HepG2 (cell line): ENCODE measurements at regions not wholly inside any gene's neighbourhood (a gene's known extent, or its start where the extent isn't known, plus 50 kb on each side); places are given as distances from the start of the nearest gene placed in this dataset.

ENCODE experiments used
- ATAC-seq: fragments of 200-7000 bp; cut with Tn5 transposase; 3 replicates; pipeline ENCODE4 v1.9.1; 2020; ENCODE audit warnings: mild to moderate bottlenecking, moderate library complexity
- BruUV-seq: library from RNA; stranded (reverse); fragments of 400-500 nt; replicated peaks from 2 replicates; lab custom pipeline; 2021; lab: Mats Ljungman, UMichigan
- CTCF ChIA-PET: fragments of 300-600 bp; formaldehyde crosslinking; extraction: SDS; loops from one replicate; lab custom pipeline; 2021; ENCODE audit warnings: low total read pairs, inconsistent platforms, low intra/inter-chr PET ratio; lab: Yijun Ruan, JAX
- POLR2A ChIA-PET: fragments of 350-600 bp; sonication (Branson Sonifier 250); formaldehyde crosslinking; loops from one replicate; lab custom pipeline; 2020; ENCODE audit warnings: antibody characterized with exemption, inconsistent platforms; lab: Yijun Ruan, JAX
- DNase-seq: peaks from one replicate; pipeline ENCODE4 v3.0.0-alpha.2; 2015; ENCODE audit warnings: low spot score
- FAIRE-seq: peaks from 3 replicates; lab custom pipeline; 2011; peaks lifted over from hg19 to GRCh38; lab: Jason Lieb, UNC
- H2AFZ ChIP-seq: one replicate; pipeline ENCODE4 v1.6.1; 2011; ENCODE audit warnings: low read length, inconsistent platforms
- H3K27ac ChIP-seq: fragments of 300-600 bp; 3 replicates; pipeline ENCODE4 v1.8.0; 2011; ENCODE audit warnings: mixed run types, mild to moderate bottlenecking, mixed read lengths, low read length, inconsistent platforms; ENCODE audit not compliant: insufficient read depth; ENCODE audit errors: extremely low read length
- H3K27me3 ChIP-seq, 2 experiments: fragments of 200-600 bp in 1 of 2; 2 replicates in 1 of 2; 3 replicates in 1 of 2; pipeline versions ENCODE4 v1.6.0 to v1.8.0; 2011; ENCODE audit warnings: low read length in 2 of 2, mild to moderate bottlenecking in 2 of 2, moderate library complexity in 2 of 2, inconsistent platforms in 1 of 2; ENCODE audit not compliant: insufficient read depth in 2 of 2, control insufficient read depth in 1 of 2
- H3K36me3 ChIP-seq, 2 experiments: fragments of 200-600 bp in 1 of 2; replicated peaks in 1 of 2; 2 replicates in 1 of 2; 3 replicates in 1 of 2; pipeline versions ENCODE4 v1.5.1 to v1.8.0; 2011; ENCODE audit warnings: low read length in 2 of 2, inconsistent platforms in 1 of 2; ENCODE audit not compliant: insufficient read depth in 2 of 2, control insufficient read depth in 1 of 2
- H3K4me1 ChIP-seq: 2 replicates; pipeline ENCODE4 v1.5.1; 2012; ENCODE audit warnings: low read length, inconsistent platforms; ENCODE audit not compliant: insufficient read depth
- H3K4me2 ChIP-seq: 2 replicates; pipeline ENCODE4 v1.6.0; 2011; ENCODE audit warnings: low read depth, low read length, inconsistent platforms
- H3K4me3 ChIP-seq, 3 experiments: fragments of 200-600 bp in 1 of 3; sonication (generic), shearing (Covaris generic) in 1 of 3; replicated peaks in 1 of 3; 2 replicates each; pipeline ENCODE4 v1.5.1; 2011 to 2016; ENCODE audit warnings: low read length in 3 of 3, inconsistent platforms in 2 of 3, low read depth in 2 of 3, mild to moderate bottlenecking in 2 of 3, control low read depth in 1 of 3, mixed read lengths in 1 of 3; ENCODE audit not compliant: insufficient read depth in 1 of 3
- H3K79me2 ChIP-seq: one replicate; pipeline ENCODE4 v1.6.1; 2011; ENCODE audit warnings: low read length, inconsistent platforms; ENCODE audit not compliant: insufficient read depth
- H3K9ac ChIP-seq: 2 replicates; pipeline ENCODE4 v1.6.0; 2011; ENCODE audit warnings: mild to moderate bottlenecking, low read depth, low read length, inconsistent platforms; ENCODE audit not compliant: insufficient read depth
- H3K9me3 ChIP-seq: 2 replicates; pipeline ENCODE4 v1.5.1; 2012; ENCODE audit warnings: mild to moderate bottlenecking, low read length
- H4K20me1 ChIP-seq: 2 replicates; pipeline ENCODE4 v1.6.0; 2011; ENCODE audit warnings: inconsistent platforms, mild to moderate bottlenecking, low read length, moderate library complexity; ENCODE audit not compliant: insufficient read depth
- ARNT ChIP-seq: fragments of 450-650 bp; IDR thresholded peaks from 2 replicates; pipeline ENCODE4 v1.6.1; 2017
- CHCHD3 ChIP-seq: sonication (generic); formaldehyde crosslinking; IDR thresholded peaks from 2 replicates; pipeline ENCODE4 v1.8.0; 2022; ENCODE audit warnings: mild to moderate bottlenecking, missing genetic modification reagents, moderate library complexity
- GATAD2A ChIP-seq: IDR thresholded peaks from 2 replicates; pipeline ENCODE4 v1.6.1; 2016
- NFRKB ChIP-seq: fragments of 450-650 bp; IDR thresholded peaks from 2 replicates; pipeline ENCODE4 v1.6.1; 2017
- ZFP36L1 ChIP-seq: sonication (generic); formaldehyde crosslinking; IDR thresholded peaks from 2 replicates; pipeline ENCODE4 v1.8.0; 2022; ENCODE audit warnings: mild to moderate bottlenecking, missing genetic modification reagents, moderate library complexity
- WGBS: methylation state at CpG from one replicate; pipeline ENCODE4 v1.1.6; 2017; ENCODE audit warnings: low lambda C conversion rate; 5-methylcytosine and 5-hydroxymethylcytosine counted together
- in situ Hi-C: cut with HindIII; loops from 2 replicates; pipeline ENCODE4 v1.10.0; 2017; ENCODE audit warnings: low pct_unique_long_range_greater_than_20kb; ENCODE audit not compliant: extremely low pct_ligation_motif_present
- intact Hi-C: fragments of 100-400 bp; cut with micrococcal nuclease; formaldehyde crosslinking; loops from one replicate; pipeline ENCODE4 v1.10.0; 2022; ENCODE audit not compliant: unreplicated experiment
- TF ChIP-seq, protein P1 (sequence below): sonication (generic); formaldehyde crosslinking; IDR thresholded peaks from 2 replicates; pipeline ENCODE4 v1.9.0; 2021; ENCODE audit warnings: mild to moderate bottlenecking, missing genetic modification reagents
- TF ChIP-seq, protein P2 (sequence below): sonication (generic); formaldehyde crosslinking; IDR thresholded peaks from 2 replicates; pipeline ENCODE4 v1.4.0; 2020; ENCODE audit warnings: missing genetic modification reagents

DNA sequence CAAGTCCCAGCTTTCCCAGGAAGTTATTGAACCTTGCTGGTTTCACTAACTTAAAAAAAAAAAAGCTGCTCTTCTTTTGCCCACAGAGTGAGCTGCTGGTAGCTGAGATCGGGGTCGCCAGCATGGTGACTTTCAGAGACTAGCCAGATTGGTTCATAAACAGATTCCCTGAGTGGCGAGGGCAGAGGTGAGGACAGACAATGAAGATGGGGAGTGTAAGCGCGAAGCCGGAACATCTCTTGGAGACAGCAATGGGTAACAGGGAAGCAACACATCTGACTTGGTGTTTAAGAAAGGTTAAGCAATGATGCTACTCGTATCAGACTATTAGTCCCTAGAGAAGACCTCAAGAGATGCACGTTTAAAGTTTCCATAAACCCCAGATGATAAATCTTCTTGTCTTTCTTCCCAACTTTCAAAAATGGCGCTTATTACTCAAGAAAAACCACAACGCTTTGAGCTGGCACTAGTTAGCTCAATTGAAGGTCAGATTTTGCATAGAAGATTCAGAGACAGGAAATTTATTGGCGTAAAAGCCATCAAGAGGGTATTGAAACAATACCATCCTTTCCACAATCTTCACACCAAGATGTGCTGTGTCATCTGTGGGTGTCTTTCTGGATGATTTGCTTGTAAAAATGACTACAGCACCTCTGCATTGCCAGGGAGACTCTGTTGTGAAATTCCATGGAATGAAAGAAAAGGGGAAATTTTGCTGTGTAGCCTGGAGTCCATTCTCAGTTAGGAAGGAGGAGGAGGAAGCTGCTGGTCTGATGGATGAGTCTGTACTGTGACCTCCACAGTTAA is 193.1 kb upstream of the CXCR4 start:
- POLR2A ChIA-PET: no interaction called here
- 32% methylated on average over 11 of the region's 11 CpGs for WGBS

More for the DNA sequence above, 193.1 kb upstream of the CXCR4 start:
- ATAC-seq (no peak), DNase-seq (no peak), FAIRE-seq (no peak)
- Histone ChIP-seq H3K4me3 (no peak overlapping the region), H3K9me3 (no peaks in the 10 kb centered on the region), H3K4me2 (no peak overlapping the region), H3K36me3 (no peaks in the 10 kb centered on the region), H3K27ac (no peak overlapping the region), H3K27me3 (no peaks in the 10 kb centered on the region), H3K79me2 (no peaks in the 10 kb centered on the region), H4K20me1 (no peaks in the 10 kb centered on the region), H2AFZ (no peak overlapping the region), H3K4me1 (no peaks in the 10 kb centered on the region), H3K9ac (no peak overlapping the region)
- CTCF ChIA-PET: no interaction called here
- in situ Hi-C loops: no loop called here
- BruUV-seq: no TSS peak
- no peak for TF ChIP-seq CHCHD3 (CRISPR knock-in tag)
- TF ChIP-seq ZFP36L1 (CRISPR knock-in tag): no peak
- no peak for TF ChIP-seq GATAD2A (CRISPR knock-in tag)
- TF ChIP-seq NFRKB: no peak
- TF ChIP-seq ARNT: no peak
- TF ChIP-seq, protein P1, sequence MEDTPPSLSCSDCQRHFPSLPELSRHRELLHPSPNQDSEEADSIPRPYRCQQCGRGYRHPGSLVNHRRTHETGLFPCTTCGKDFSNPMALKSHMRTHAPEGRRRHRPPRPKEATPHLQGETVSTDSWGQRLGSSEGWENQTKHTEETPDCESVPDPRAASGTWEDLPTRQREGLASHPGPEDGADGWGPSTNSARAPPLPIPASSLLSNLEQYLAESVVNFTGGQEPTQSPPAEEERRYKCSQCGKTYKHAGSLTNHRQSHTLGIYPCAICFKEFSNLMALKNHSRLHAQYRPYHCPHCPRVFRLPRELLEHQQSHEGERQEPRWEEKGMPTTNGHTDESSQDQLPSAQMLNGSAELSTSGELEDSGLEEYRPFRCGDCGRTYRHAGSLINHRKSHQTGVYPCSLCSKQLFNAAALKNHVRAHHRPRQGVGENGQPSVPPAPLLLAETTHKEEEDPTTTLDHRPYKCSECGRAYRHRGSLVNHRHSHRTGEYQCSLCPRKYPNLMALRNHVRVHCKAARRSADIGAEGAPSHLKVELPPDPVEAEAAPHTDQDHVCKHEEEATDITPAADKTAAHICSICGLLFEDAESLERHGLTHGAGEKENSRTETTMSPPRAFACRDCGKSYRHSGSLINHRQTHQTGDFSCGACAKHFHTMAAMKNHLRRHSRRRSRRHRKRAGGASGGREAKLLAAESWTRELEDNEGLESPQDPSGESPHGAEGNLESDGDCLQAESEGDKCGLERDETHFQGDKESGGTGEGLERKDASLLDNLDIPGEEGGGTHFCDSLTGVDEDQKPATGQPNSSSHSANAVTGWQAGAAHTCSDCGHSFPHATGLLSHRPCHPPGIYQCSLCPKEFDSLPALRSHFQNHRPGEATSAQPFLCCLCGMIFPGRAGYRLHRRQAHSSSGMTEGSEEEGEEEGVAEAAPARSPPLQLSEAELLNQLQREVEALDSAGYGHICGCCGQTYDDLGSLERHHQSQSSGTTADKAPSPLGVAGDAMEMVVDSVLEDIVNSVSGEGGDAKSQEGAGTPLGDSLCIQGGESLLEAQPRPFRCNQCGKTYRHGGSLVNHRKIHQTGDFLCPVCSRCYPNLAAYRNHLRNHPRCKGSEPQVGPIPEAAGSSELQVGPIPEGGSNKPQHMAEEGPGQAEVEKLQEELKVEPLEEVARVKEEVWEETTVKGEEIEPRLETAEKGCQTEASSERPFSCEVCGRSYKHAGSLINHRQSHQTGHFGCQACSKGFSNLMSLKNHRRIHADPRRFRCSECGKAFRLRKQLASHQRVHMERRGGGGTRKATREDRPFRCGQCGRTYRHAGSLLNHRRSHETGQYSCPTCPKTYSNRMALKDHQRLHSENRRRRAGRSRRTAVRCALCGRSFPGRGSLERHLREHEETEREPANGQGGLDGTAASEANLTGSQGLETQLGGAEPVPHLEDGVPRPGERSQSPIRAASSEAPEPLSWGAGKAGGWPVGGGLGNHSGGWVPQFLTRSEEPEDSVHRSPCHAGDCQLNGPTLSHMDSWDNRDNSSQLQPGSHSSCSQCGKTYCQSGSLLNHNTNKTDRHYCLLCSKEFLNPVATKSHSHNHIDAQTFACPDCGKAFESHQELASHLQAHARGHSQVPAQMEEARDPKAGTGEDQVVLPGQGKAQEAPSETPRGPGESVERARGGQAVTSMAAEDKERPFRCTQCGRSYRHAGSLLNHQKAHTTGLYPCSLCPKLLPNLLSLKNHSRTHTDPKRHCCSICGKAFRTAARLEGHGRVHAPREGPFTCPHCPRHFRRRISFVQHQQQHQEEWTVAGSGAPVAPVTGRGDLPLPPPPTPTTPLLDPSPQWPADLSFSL: no peak
- TF ChIP-seq, protein P2, sequence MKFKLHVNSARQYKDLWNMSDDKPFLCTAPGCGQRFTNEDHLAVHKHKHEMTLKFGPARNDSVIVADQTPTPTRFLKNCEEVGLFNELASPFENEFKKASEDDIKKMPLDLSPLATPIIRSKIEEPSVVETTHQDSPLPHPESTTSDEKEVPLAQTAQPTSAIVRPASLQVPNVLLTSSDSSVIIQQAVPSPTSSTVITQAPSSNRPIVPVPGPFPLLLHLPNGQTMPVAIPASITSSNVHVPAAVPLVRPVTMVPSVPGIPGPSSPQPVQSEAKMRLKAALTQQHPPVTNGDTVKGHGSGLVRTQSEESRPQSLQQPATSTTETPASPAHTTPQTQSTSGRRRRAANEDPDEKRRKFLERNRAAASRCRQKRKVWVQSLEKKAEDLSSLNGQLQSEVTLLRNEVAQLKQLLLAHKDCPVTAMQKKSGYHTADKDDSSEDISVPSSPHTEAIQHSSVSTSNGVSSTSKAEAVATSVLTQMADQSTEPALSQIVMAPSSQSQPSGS (CRISPR knock-in tag): no peak
- intact Hi-C loops: no loop called here
